ENCODE measurements at regions not wholly inside any gene's neighbourhood (a gene's known extent, or its start where the extent isn't known, plus 50 kb on each side); places are given as distances from the start of the nearest gene placed in this dataset.

DNA sequence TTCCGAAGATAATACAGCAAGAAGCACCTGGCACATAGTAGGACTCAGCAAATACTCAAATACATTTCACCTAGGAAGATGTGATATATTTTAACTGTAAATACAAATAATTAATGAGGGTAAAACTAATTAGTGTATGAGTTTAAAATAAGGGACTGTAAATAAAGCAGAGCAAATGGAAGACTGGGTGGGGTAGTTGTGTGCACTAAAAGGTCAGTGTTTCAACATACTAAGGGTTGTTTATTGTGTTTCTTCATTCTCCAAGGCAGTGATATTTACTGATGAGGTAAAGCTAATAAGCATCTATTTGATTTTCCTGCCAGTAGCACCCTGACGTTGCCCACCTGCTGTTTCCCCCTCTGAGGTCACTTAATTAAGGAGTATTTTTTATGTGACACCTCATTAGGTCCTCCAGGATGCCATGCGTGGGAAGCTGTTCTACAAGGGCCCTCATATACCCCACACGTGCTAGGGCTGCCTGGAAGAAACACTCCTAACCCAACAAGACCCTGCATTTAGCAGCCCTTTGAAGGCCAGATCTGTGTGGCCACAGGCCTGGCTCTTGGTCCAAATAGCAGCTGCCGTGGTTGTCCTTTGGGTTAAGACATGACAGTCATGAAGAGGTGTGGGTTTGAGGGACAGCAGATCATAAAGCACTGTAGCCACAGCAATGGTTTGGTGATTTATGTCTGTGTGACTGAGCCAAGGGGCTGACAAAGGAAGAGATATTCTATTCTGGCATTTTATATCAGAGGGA is 97.5 kb upstream of the RPS23 start:
- TF ChIP-seq, protein P1, sequence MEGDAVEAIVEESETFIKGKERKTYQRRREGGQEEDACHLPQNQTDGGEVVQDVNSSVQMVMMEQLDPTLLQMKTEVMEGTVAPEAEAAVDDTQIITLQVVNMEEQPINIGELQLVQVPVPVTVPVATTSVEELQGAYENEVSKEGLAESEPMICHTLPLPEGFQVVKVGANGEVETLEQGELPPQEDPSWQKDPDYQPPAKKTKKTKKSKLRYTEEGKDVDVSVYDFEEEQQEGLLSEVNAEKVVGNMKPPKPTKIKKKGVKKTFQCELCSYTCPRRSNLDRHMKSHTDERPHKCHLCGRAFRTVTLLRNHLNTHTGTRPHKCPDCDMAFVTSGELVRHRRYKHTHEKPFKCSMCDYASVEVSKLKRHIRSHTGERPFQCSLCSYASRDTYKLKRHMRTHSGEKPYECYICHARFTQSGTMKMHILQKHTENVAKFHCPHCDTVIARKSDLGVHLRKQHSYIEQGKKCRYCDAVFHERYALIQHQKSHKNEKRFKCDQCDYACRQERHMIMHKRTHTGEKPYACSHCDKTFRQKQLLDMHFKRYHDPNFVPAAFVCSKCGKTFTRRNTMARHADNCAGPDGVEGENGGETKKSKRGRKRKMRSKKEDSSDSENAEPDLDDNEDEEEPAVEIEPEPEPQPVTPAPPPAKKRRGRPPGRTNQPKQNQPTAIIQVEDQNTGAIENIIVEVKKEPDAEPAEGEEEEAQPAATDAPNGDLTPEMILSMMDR (conservative IDR thresholded peaks at IDR 0.05; ENCODE audit: low read length) = no peak
- TF ChIP-seq EZH2phosphoT487 (IDR thresholded peaks at IDR 0.05; ENCODE audit: borderline replicate concordance) = no peak
- Histone ChIP-seq H3K4me1 (ENCODE audit: insufficient read depth, low read length, poor library complexity, severe bottlenecking) (no peaks in the 10 kb centered on the region), H4K20me1 (ENCODE audit: insufficient read depth, low read length, poor library complexity, severe bottlenecking) (no peaks in the 10 kb centered on the region), H3K9me3 (ENCODE audit: insufficient read depth, low read depth, low read length) (no peaks in the 10 kb centered on the region), H3F3A (ENCODE audit: low read depth) (no peaks in the 10 kb centered on the region), H3K36me3 (ENCODE audit: insufficient read depth, low read length) (no peaks in the 10 kb centered on the region), H3K9ac (ENCODE audit: low read depth, low read length, poor library complexity, severe bottlenecking) (no peak overlapping the region), H3K27me3 (ENCODE audit: insufficient read depth, low read length, poor library complexity, severe bottlenecking) (no peaks in the 10 kb centered on the region), H2AFZ (ENCODE audit: low read length) (no peak overlapping the region), H3K79me2 (ENCODE audit: insufficient read depth, low read length) (no peaks in the 10 kb centered on the region), H3K9me2 (replicated peaks; ENCODE audit: low read depth, low read length) (no peaks in the 10 kb centered on the region), H3K4me2 (ENCODE audit: low read depth, low read length, poor library complexity, severe bottlenecking) (no peak overlapping the region), H3K4me3 (ENCODE audit: low read length, poor library complexity, severe bottlenecking) (no peak overlapping the region)

DNA sequence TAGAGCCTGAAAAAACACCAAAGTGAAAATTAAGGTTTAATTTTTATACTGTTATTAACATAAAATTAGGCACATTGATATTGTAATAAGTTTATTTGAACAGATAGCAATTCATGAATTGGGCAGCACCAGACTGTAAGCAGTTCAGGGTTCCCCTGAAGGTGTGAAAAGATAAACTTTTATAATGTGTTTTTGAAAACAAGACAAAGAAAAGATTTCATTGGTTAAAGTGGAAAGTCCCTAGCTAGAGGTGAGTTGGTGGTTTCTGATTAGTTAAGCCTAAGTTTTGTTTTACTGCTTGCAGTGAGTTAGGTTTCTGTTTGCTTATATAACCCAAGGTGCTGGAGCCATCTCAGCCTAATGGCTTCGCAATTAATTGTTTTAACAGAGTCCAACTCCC is 96.5 kb upstream of the RPS23 start:
- no peak for TF ChIP-seq EZH2phosphoT487 (IDR thresholded peaks at IDR 0.05; ENCODE audit: borderline replicate concordance)
- TF ChIP-seq, protein P1 (conservative IDR thresholded peaks at IDR 0.05; ENCODE audit: low read length) = no peak
- Histone ChIP-seq H3K4me3 (ENCODE audit: low read length, poor library complexity, severe bottlenecking) (no peak overlapping the region), H3K9me2 (replicated peaks; ENCODE audit: low read depth, low read length) (no peaks in the 10 kb centered on the region), H4K20me1 (ENCODE audit: insufficient read depth, low read length, poor library complexity, severe bottlenecking) (no peaks in the 10 kb centered on the region), H3K9ac (ENCODE audit: low read depth, low read length, poor library complexity, severe bottlenecking) (no peak overlapping the region), H3K36me3 (ENCODE audit: insufficient read depth, low read length) (no peaks in the 10 kb centered on the region), H3K4me2 (ENCODE audit: low read depth, low read length, poor library complexity, severe bottlenecking) (no peak overlapping the region), H3K4me1 (ENCODE audit: insufficient read depth, low read length, poor library complexity, severe bottlenecking) (no peaks in the 10 kb centered on the region), H3K27me3 (ENCODE audit: insufficient read depth, low read length, poor library complexity, severe bottlenecking) (no peaks in the 10 kb centered on the region), H3K79me2 (ENCODE audit: insufficient read depth, low read length) (no peaks in the 10 kb centered on the region), H2AFZ (ENCODE audit: low read length) (no peak overlapping the region), H3K9me3 (ENCODE audit: insufficient read depth, low read depth, low read length) (no peaks in the 10 kb centered on the region), H3F3A (ENCODE audit: low read depth) (no peaks in the 10 kb centered on the region)

DNA sequence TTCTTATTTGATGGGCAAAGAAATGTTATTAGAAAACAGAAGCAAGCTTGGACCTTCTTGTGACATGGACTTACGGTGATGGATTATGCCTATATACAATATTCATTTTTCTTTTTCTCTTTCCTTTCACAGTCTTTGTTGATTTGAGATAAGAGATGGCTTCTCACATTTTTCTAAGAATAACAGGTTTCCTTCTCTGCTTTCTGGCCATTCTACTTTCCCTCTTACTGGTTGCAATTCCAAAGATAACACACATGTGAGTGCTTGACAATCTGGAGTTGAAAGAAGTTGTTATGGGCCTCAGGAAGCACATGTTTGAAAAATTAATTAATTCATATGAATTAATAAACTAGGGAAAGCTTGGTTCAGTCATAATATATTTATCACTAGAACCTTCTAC is 89.8 kb upstream of the RPS23 start:
- no peak overlapping the region for H3K9ac ChIP-seq (ENCODE audit: low read depth, low read length, poor library complexity, severe bottlenecking)
- no peaks in the 10 kb centered on the region for H3K9me2 ChIP-seq (replicated peaks; ENCODE audit: low read depth, low read length)
- no peak overlapping the region for H3K4me2 ChIP-seq (ENCODE audit: low read depth, low read length, poor library complexity, severe bottlenecking)
- H3K79me2 ChIP-seq (ENCODE audit: insufficient read depth, low read length) = no peaks in the 10 kb centered on the region
- TF ChIP-seq, protein P1 (conservative IDR thresholded peaks at IDR 0.05; ENCODE audit: low read length) = no peak
- TF ChIP-seq EZH2phosphoT487 (IDR thresholded peaks at IDR 0.05; ENCODE audit: borderline replicate concordance) = no peak
- H3K9me3 ChIP-seq (ENCODE audit: insufficient read depth, low read depth, low read length) = no peaks in the 10 kb centered on the region
- no peaks in the 10 kb centered on the region for H3F3A ChIP-seq (ENCODE audit: low read depth)
- H4K20me1 ChIP-seq (ENCODE audit: insufficient read depth, low read length, poor library complexity, severe bottlenecking) = no peaks in the 10 kb centered on the region
- no peaks in the 10 kb centered on the region for H3K27me3 ChIP-seq (ENCODE audit: insufficient read depth, low read length, poor library complexity, severe bottlenecking)
- H2AFZ ChIP-seq (ENCODE audit: low read length) = no peak overlapping the region
- no peak overlapping the region for H3K4me3 ChIP-seq (ENCODE audit: low read length, poor library complexity, severe bottlenecking)
- H3K36me3 ChIP-seq (ENCODE audit: insufficient read depth, low read length) = no peaks in the 10 kb centered on the region
- no peaks in the 10 kb centered on the region for H3K4me1 ChIP-seq (ENCODE audit: insufficient read depth, low read length, poor library complexity, severe bottlenecking)

Data from Loucy (cell line).